Naive thymus-derived CD4-positive, alpha-beta T cell (primary cell): ENCODE measurements at regions not wholly inside any gene's neighbourhood (a gene's known extent, or its start where the extent isn't known, plus 50 kb on each side); places are given as distances from the start of the nearest gene placed in this dataset.

ENCODE experiments used
- ATAC-seq: fragments of 150-1000 bp; cut with Tn5 transposase; 2 replicates; pipeline ENCODE4 v1.10.0; 2021; ENCODE audit warnings: mild to moderate bottlenecking, moderate library complexity
- CTCF ChIA-PET: fragments of 350-600 bp; sonication (Branson Sonifier 250); formaldehyde crosslinking; loops from one replicate; lab custom pipeline; 2021; ENCODE audit warnings: antibody characterized with exemption; lab: Charles Lee
- POLR2A ChIA-PET: fragments of 350-600 bp; sonication (Branson Sonifier 250); formaldehyde crosslinking; loops from one replicate; lab custom pipeline; 2021; ENCODE audit warnings: antibody characterized with exemption, inconsistent platforms; lab: Charles Lee
- DNase-seq, 9 donors: peaks; one replicate each; pipeline versions ENCODE4 v3.0.0 to v3.0.0-alpha.2; 2020 to 2022; ENCODE audit warnings: mixed read lengths in 1 of 9
- H3K27ac ChIP-seq: one replicate; pipeline ENCODE4 v1.7.0; 2013; ENCODE audit warnings: mild to moderate bottlenecking, low read depth, low read length, moderate library complexity
- H3K27me3 ChIP-seq, 2 donors: one replicate each; pipeline ENCODE4 v1.7.0; 2013; ENCODE audit warnings: low read length in 2 of 2, mild to moderate bottlenecking in 2 of 2, moderate library complexity in 2 of 2; ENCODE audit not compliant: control insufficient read depth in 2 of 2, insufficient read depth in 2 of 2
- H3K36me3 ChIP-seq, 3 experiments: 1 replicate in 2 of 3; 2 replicates in 1 of 3; pipeline ENCODE4 v1.7.0; 2013; ENCODE audit warnings: low read length in 3 of 3, mild to moderate bottlenecking in 3 of 3, moderate library complexity in 1 of 3; ENCODE audit not compliant: insufficient read depth in 3 of 3, control insufficient read depth in 2 of 3
- H3K4me1 ChIP-seq, 2 donors: one replicate each; pipeline ENCODE4 v1.7.0; 2013; ENCODE audit warnings: low read length in 2 of 2, mild to moderate bottlenecking in 2 of 2, moderate library complexity in 1 of 2; ENCODE audit not compliant: control insufficient read depth in 2 of 2, insufficient read depth in 2 of 2
- H3K4me3 ChIP-seq: 2 replicates; pipeline ENCODE4 v1.7.0; 2013; ENCODE audit warnings: mild to moderate bottlenecking, low read length
- H3K9me3 ChIP-seq, 3 experiments: 1 replicate in 2 of 3; 2 replicates in 1 of 3; pipeline ENCODE4 v1.7.0; 2013; ENCODE audit warnings: low read length in 3 of 3; ENCODE audit not compliant: control insufficient read depth in 2 of 3
- H3K27ac Mint-ChIP-seq, 9 donors: one replicate each; pipeline ENCODE4 v1.8.0; 2020 to 2022; ENCODE audit warnings: mixed read lengths in 9 of 9, mild to moderate bottlenecking in 8 of 9, moderate library complexity in 5 of 9, inconsistent platforms in 2 of 9
- H3K27me3 Mint-ChIP-seq, 5 donors: one replicate each; pipeline ENCODE4 v1.8.0; 2021 to 2022; ENCODE audit warnings: mixed read lengths in 5 of 5, mild to moderate bottlenecking in 1 of 5
- H3K36me3 Mint-ChIP-seq, 5 donors: one replicate each; pipeline ENCODE4 v1.8.0; 2020 to 2022; ENCODE audit warnings: mixed read lengths in 5 of 5, mild to moderate bottlenecking in 3 of 5, inconsistent platforms in 1 of 5
- H3K4me1 Mint-ChIP-seq, 7 donors: one replicate each; pipeline ENCODE4 v1.8.0; 2020 to 2022; ENCODE audit warnings: mixed read lengths in 7 of 7, mild to moderate bottlenecking in 3 of 7, inconsistent platforms in 1 of 7
- H3K4me3 Mint-ChIP-seq, 10 donors: one replicate each; pipeline ENCODE4 v1.8.0; 2020 to 2022; ENCODE audit warnings: mild to moderate bottlenecking in 10 of 10, mixed read lengths in 10 of 10, moderate library complexity in 6 of 10, inconsistent platforms in 2 of 10
- H3K9me3 Mint-ChIP-seq, 11 donors: one replicate each; pipeline ENCODE4 v1.8.0; 2020 to 2022; ENCODE audit warnings: mixed read lengths in 11 of 11, mild to moderate bottlenecking in 4 of 11, inconsistent platforms in 1 of 11, moderate library complexity in 1 of 11
- intact Hi-C, 2 donors: fragments of 100-400 bp; cut with micrococcal nuclease; formaldehyde crosslinking; loops; one replicate each; pipeline ENCODE4 v1.15.1; 2023

- no peaks in the 10 kb centered on the region for H3K36me3 Mint-ChIP-seq
These were observed 210.6 kb downstream of the ZNF365 start for GRCh38 chr10:62584731-62585130.

GRCh38 chr10:62585211-62585775 is 211.1 kb downstream of the ZNF365 start:
- ATAC-seq = no peak
- H3K27ac Mint-ChIP-seq = no peak overlapping the region

More at GRCh38 chr10:62584731-62585130, 210.6 kb downstream of the ZNF365 start:
- Mint-ChIP-seq H3K27ac (no peak overlapping the region), H3K27me3 (peaks cover under 1 to 15% (median 7%) of the 10 kb centered on the region in 5 donors), H3K9me3 (peaks cover 0 to 9% (median 0%) of the 10 kb centered on the region in 11 donors), H3K4me1 (no peaks in the 10 kb centered on the region), H3K4me3 (no peak overlapping the region)
- POLR2A ChIA-PET = no interaction called here
- no peak for DNase-seq
- intact Hi-C loops = no loop called here
- no peaks in the 10 kb centered on the region for H3K4me1 ChIP-seq
- no peaks in the 10 kb centered on the region for H3K9me3 ChIP-seq
- no peak for ATAC-seq
- H3K4me3 ChIP-seq = no peak overlapping the region
- H3K27ac ChIP-seq = no peak overlapping the region
- no peaks in the 10 kb centered on the region for H3K27me3 ChIP-seq
- CTCF ChIA-PET = interaction anchor here (1.4 kb wide), 1 partner anchor 573 kb away, joined by 3 read pairs; no protein-coding TSS in a partner anchor
- no peaks in the 10 kb centered on the region for H3K36me3 ChIP-seq

GRCh38 chr10:62587011-62587410 is 212.8 kb downstream of the ZNF365 start:
- POLR2A ChIA-PET = no interaction called here
- Histone ChIP-seq H3K4me3 (no peak overlapping the region), H3K27ac (no peak overlapping the region), H3K27me3 (no peaks in the 10 kb centered on the region), H3K9me3 (no peaks in the 10 kb centered on the region), H3K36me3 (no peaks in the 10 kb centered on the region), H3K4me1 (no peaks in the 10 kb centered on the region)
- ATAC-seq (no peak), DNase-seq (no peak)
- H3K27ac Mint-ChIP-seq = no peak overlapping the region
- H3K4me1 Mint-ChIP-seq = no peaks in the 10 kb centered on the region
- H3K4me3 Mint-ChIP-seq = no peak overlapping the region
- intact Hi-C loops = no loop called here
- peaks cover 0 to 3% (median 0%) of the 10 kb centered on the region in 11 donors for H3K9me3 Mint-ChIP-seq
- CTCF ChIA-PET = no interaction called here
- peaks cover 6 to 21% (median 10%) of the 10 kb centered on the region in 5 donors for H3K27me3 Mint-ChIP-seq
- no peaks in the 10 kb centered on the region for H3K36me3 Mint-ChIP-seq

More at GRCh38 chr10:62585211-62585775, 211.1 kb downstream of the ZNF365 start:
- no peak overlapping the region for H3K4me3 Mint-ChIP-seq
- DNase-seq = no peak
- intact Hi-C loops = no loop called here
- H3K27me3 Mint-ChIP-seq = peaks cover 5 to 16% (median 10%) of the 10 kb centered on the region in 5 donors
- no peaks in the 10 kb centered on the region for H3K4me1 Mint-ChIP-seq
- H3K27ac ChIP-seq = no peak overlapping the region
- no peaks in the 10 kb centered on the region for H3K36me3 Mint-ChIP-seq
- H3K9me3 Mint-ChIP-seq = peaks cover 0 to 9% (median 0%) of the 10 kb centered on the region in 11 donors
- ChIA-PET CTCF (interaction anchor here (1.4 kb wide), 1 partner anchor 572 kb away, joined by 3 read pairs; no protein-coding TSS in a partner anchor), POLR2A (no interaction called here)
- H3K27me3 ChIP-seq = no peaks in the 10 kb centered on the region
- H3K9me3 ChIP-seq = no peaks in the 10 kb centered on the region
- no peak overlapping the region for H3K4me3 ChIP-seq
- H3K36me3 ChIP-seq = no peaks in the 10 kb centered on the region
- H3K4me1 ChIP-seq = no peaks in the 10 kb centered on the region

GRCh38 chr10:62588116-62588515 is 213.9 kb downstream of the ZNF365 start:
- H3K27me3 Mint-ChIP-seq = peaks cover 6 to 26% (median 10%) of the 10 kb centered on the region in 5 donors
- intact Hi-C loops = no loop called here
- CTCF ChIA-PET = interaction anchor here (1.0 kb wide), 2 partner anchors 96 to 150 kb away, joined by 3 to 5 read pairs; no protein-coding TSS in a partner anchor

GRCh38 chr10:62589689-62590088 is 214.8 kb upstream of the ADO start:
- H3K4me1 Mint-ChIP-seq = peaks cover 0 to 4% (median 0%) of the 10 kb centered on the region in 7 donors
- H3K9me3 Mint-ChIP-seq = peaks cover 0 to 3% (median 0%) of the 10 kb centered on the region in 11 donors
- Histone ChIP-seq H3K27ac (no peak overlapping the region), H3K4me1 (no peaks in the 10 kb centered on the region), H3K9me3 (no peaks in the 10 kb centered on the region), H3K4me3 (no peak overlapping the region), H3K27me3 (no peaks in the 10 kb centered on the region), H3K36me3 (no peaks in the 10 kb centered on the region)
- ATAC-seq (no peak), DNase-seq (no peak)
- H3K4me3 Mint-ChIP-seq = no peak overlapping the region
- CTCF ChIA-PET = no interaction called here
- H3K27me3 Mint-ChIP-seq = peaks cover 6 to 26% (median 10%) of the 10 kb centered on the region in 5 donors
- POLR2A ChIA-PET = no interaction called here
- H3K27ac Mint-ChIP-seq = no peak overlapping the region
- intact Hi-C loops = loop anchor here (5.0 to 10.0 kb wide), 3 partner anchors 415 to 1135 kb away; no protein-coding TSS in a partner anchor
- H3K36me3 Mint-ChIP-seq = no peaks in the 10 kb centered on the region

More at GRCh38 chr10:62588116-62588515, 213.9 kb downstream of the ZNF365 start:
- H3K4me1 Mint-ChIP-seq = no peaks in the 10 kb centered on the region
- Histone ChIP-seq H3K4me1 (no peaks in the 10 kb centered on the region), H3K27ac (no peak overlapping the region), H3K4me3 (no peak overlapping the region), H3K9me3 (no peaks in the 10 kb centered on the region), H3K27me3 (no peaks in the 10 kb centered on the region), H3K36me3 (no peaks in the 10 kb centered on the region)
- peaks cover 0 to 3% (median 0%) of the 10 kb centered on the region in 11 donors for H3K9me3 Mint-ChIP-seq
- ATAC-seq (no peak), DNase-seq (no peak)
- no peaks in the 10 kb centered on the region for H3K36me3 Mint-ChIP-seq
- H3K27ac Mint-ChIP-seq = no peak overlapping the region
- no peak overlapping the region for H3K4me3 Mint-ChIP-seq
- POLR2A ChIA-PET = no interaction called here

- intact Hi-C loops = loop anchor here (5.0 to 10.0 kb wide), 3 partner anchors 414 to 1134 kb away; no protein-coding TSS in a partner anchor
- H3K4me3 ChIP-seq = no peak overlapping the region
- no peaks in the 10 kb centered on the region for H3K4me1 ChIP-seq
- Mint-ChIP-seq H3K36me3 (no peaks in the 10 kb centered on the region), H3K27me3 (peaks cover 6 to 24% (median 10%) of the 10 kb centered on the region in 5 donors), H3K9me3 (peaks cover 0 to 3% (median 0%) of the 10 kb centered on the region in 11 donors), H3K27ac (no peak overlapping the region), H3K4me1 (peaks cover 0 to 4% (median 0%) of the 10 kb centered on the region in 7 donors), H3K4me3 (no peak overlapping the region)
- no peaks in the 10 kb centered on the region for H3K9me3 ChIP-seq
- no peaks in the 10 kb centered on the region for H3K27me3 ChIP-seq
- POLR2A ChIA-PET = no interaction called here
- H3K27ac ChIP-seq = no peak overlapping the region
- H3K36me3 ChIP-seq = no peaks in the 10 kb centered on the region
- ATAC-seq (no peak), DNase-seq (no peak)
- CTCF ChIA-PET = no interaction called here
These were observed 214.2 kb upstream of the ADO start for GRCh38 chr10:62590306-62590705.
